ENCODE measurements at regions not wholly inside any gene's neighbourhood (a gene's known extent, or its start where the extent isn't known, plus 50 kb on each side); places are given as distances from the start of the nearest gene placed in this dataset.
"Not testable (repeated sequence)": the region's sequence is repeated elsewhere in the genome, so short reads cannot be mapped to it uniquely, and the experiment has no call there.

- H3K9me3 ChIP-seq; H3K4me3 ChIP-seq; DNase-seq; H3K4me1 ChIP-seq; H3K27me3 ChIP-seq; intact Hi-C loops (cut with DNase I); H3K36me3 ChIP-seq; ATAC-seq; H3K27ac ChIP-seq: not testable (repeated sequence)
- WGBS, 4 donors = 100% methylated on average over 1 of the region's 4 CpGs; no CpG with 5 or more reads in 3 of the 4 donors
These were observed 61.3 kb upstream of the RBMY1E start for GRCh38 chrY:21979106-21979505.

- WGBS, 4 donors = 50% methylated on average over 1 of the region's 2 CpGs; no CpG with 5 or more reads in 3 of the 4 donors
- not testable (repeated sequence) for H3K27me3 ChIP-seq, ATAC-seq
These were observed 60.4 kb upstream of the RBMY1E start for GRCh38 chrY:21978204-21978603.

More at GRCh38 chrY:21978204-21978603, 60.4 kb upstream of the RBMY1E start:
- H3K4me1 ChIP-seq; H3K9me3 ChIP-seq; H3K36me3 ChIP-seq; DNase-seq; H3K4me3 ChIP-seq; H3K27ac ChIP-seq; intact Hi-C loops (cut with DNase I): not testable (repeated sequence)
